ENCODE measurements at regions not wholly inside any gene's neighbourhood (a gene's known extent, or its start where the extent isn't known, plus 50 kb on each side); places are given as distances from the start of the nearest gene placed in this dataset.

GRCh38 chr2:64852771-64853241, 136.4 kb upstream of the SLC1A4 start:
- ChIA-PET CTCF (no interaction called here), POLR2A (no interaction called here)
- no TSS peak for BruUV-seq (replicated peaks)
- Histone ChIP-seq H3K36me3 (ENCODE audit: control insufficient read depth, insufficient read depth, low read length) (no peaks in the 10 kb centered on the region), H3K4me3 (ENCODE audit: low read depth in 2 of 2, low read length in 2 of 2) (no peak overlapping the region), H3K27ac (ENCODE audit: low read length) (no peak overlapping the region), H3K9me3 (ENCODE audit: control insufficient read depth, insufficient read depth, low read depth, low read length) (no peaks in the 10 kb centered on the region), H3K27me3 (ENCODE audit: control insufficient read depth, insufficient read depth, low read length) (no peaks in the 10 kb centered on the region), H3K4me1 (ENCODE audit: control insufficient read depth, insufficient read depth, low read length) (peaks cover 12% of the 10 kb centered on the region)
- ATAC-seq (no peak), DNase-seq (ENCODE audit: low read depth, low spot score) (no peak)
- TF ChIP-seq REST (IDR thresholded peaks at IDR 0.05; ENCODE audit: insufficient read depth in 1 of 2, low read depth in 2 of 2, low read length in 1 of 2) = no peak
- no peak for TF ChIP-seq TCF7L2 (IDR thresholded peaks at IDR 0.05; ENCODE audit: low read depth, low read length)
- no peak for TF ChIP-seq SIN3A (IDR thresholded peaks at IDR 0.05; ENCODE audit: borderline replicate concordance, insufficient read depth, low read depth, low read length)
- TF ChIP-seq POLR2AphosphoS5 (IDR thresholded peaks at IDR 0.05; ENCODE audit: low read depth, low read length) = no peak
- no peak for TF ChIP-seq CTCF (IDR thresholded peaks at IDR 0.05)
- intact Hi-C loops (cut with micrococcal nuclease; ENCODE audit: unreplicated experiment) (no loop called here), in situ Hi-C loops (cut with HindIII; ENCODE audit: low pct_unique_long_range_greater_than_20kb, low sequenced_read_pairs) (no loop called here)

GRCh38 chr2:64853306-64853705, 135.9 kb upstream of the SLC1A4 start:
- no peaks in the 10 kb centered on the region for H3K9me3 ChIP-seq (ENCODE audit: control insufficient read depth, insufficient read depth, low read depth, low read length)
- in situ Hi-C loops (cut with HindIII; ENCODE audit: low pct_unique_long_range_greater_than_20kb, low sequenced_read_pairs) (no loop called here), intact Hi-C loops (cut with micrococcal nuclease; ENCODE audit: unreplicated experiment) (no loop called here)
- ChIA-PET CTCF (no interaction called here), POLR2A (no interaction called here)
- H3K4me1 ChIP-seq (ENCODE audit: control insufficient read depth, insufficient read depth, low read length) = peaks cover 17% of the 10 kb centered on the region
- ATAC-seq = no peak
- no TSS peak for BruUV-seq (replicated peaks)
- no peak overlapping the region for H3K27ac ChIP-seq (ENCODE audit: low read length)
- H3K36me3 ChIP-seq (ENCODE audit: control insufficient read depth, insufficient read depth, low read length) = no peaks in the 10 kb centered on the region
- no peaks in the 10 kb centered on the region for H3K27me3 ChIP-seq (ENCODE audit: control insufficient read depth, insufficient read depth, low read length)
- TF ChIP-seq TCF7L2 (IDR thresholded peaks at IDR 0.05; ENCODE audit: low read depth, low read length) = no peak
- TF ChIP-seq SIN3A (IDR thresholded peaks at IDR 0.05; ENCODE audit: borderline replicate concordance, insufficient read depth, low read depth, low read length) = no peak
- TF ChIP-seq REST (IDR thresholded peaks at IDR 0.05; ENCODE audit: insufficient read depth in 1 of 2, low read depth in 2 of 2, low read length in 1 of 2) = no peak
- no peak for TF ChIP-seq POLR2AphosphoS5 (IDR thresholded peaks at IDR 0.05; ENCODE audit: low read depth, low read length)
- TF ChIP-seq CTCF (IDR thresholded peaks at IDR 0.05) = no peak
- H3K4me3 ChIP-seq (ENCODE audit: low read depth in 2 of 2, low read length in 2 of 2) = no peak overlapping the region
- no peak for DNase-seq (ENCODE audit: low read depth, low spot score)
